Lower leg skin (tissue), 3 donors: ENCODE measurements at regions not wholly inside any gene's neighbourhood (a gene's known extent, or its start where the extent isn't known, plus 50 kb on each side); places are given as distances from the start of the nearest gene placed in this dataset.

Experiments used
- CTCF ChIP-seq, 3 donors: fragments of 450-650 bp; IDR thresholded peaks; one replicate each; pipeline ENCODE4 v1.5.1; 2016; ENCODE audit warnings: antibody characterized with exemption in 3 of 3, mild to moderate bottlenecking in 3 of 3, moderate library complexity in 2 of 3
- POLR2A ChIP-seq, 2 donors: fragments of 450-650 bp; IDR thresholded peaks; one replicate each; pipeline ENCODE4 v1.6.1; 2016 to 2017; ENCODE audit warnings: antibody characterized with exemption in 2 of 2, mild to moderate bottlenecking in 1 of 2, moderate library complexity in 1 of 2

- TF ChIP-seq CTCF (IDR thresholded peaks at IDR 0.05) (no peak), POLR2A (IDR thresholded peaks at IDR 0.05) (no peak)
These were observed 287.7 kb downstream of the FOXL1 start for GRCh38 chr16:86865851-86866662.
